Peyer's patch (tissue), 4 donors: ENCODE measurements at regions not wholly inside any gene's neighbourhood (a gene's known extent, or its start where the extent isn't known, plus 50 kb on each side); places are given as distances from the start of the nearest gene placed in this dataset.

ENCODE experiments used
- CTCF ChIP-seq, 6 experiments: fragments of 450-650 bp in 4 of 6; fragments of 200-600 bp in 2 of 6; sonication (generic) in 1 of 6; IDR thresholded peaks; one replicate each; pipeline ENCODE4 v1.5.1; 2017 to 2019; ENCODE audit warnings: antibody characterized with exemption in 6 of 6, mild to moderate bottlenecking in 3 of 6, moderate library complexity in 1 of 6
- POLR2A ChIP-seq, 2 donors: fragments of 450-650 bp; IDR thresholded peaks; one replicate each; pipeline ENCODE4 v1.5.1; 2017; ENCODE audit warnings: antibody characterized with exemption in 2 of 2, mild to moderate bottlenecking in 2 of 2, moderate library complexity in 2 of 2

- TF ChIP-seq POLR2A (IDR thresholded peaks at IDR 0.05) (no peak), CTCF (IDR thresholded peaks at IDR 0.05) (no peak)
These were observed 219.9 kb downstream of the ICOS start for GRCh38 chr2:204156456-204156855.
